ES-I3 (cell line): ENCODE measurements at regions not wholly inside any gene's neighbourhood (a gene's known extent, or its start where the extent isn't known, plus 50 kb on each side); places are given as distances from the start of the nearest gene placed in this dataset.

Source experiments
- H3K36me3 ChIP-seq: 2 replicates; pipeline ENCODE4 v1.6.1; 2013; ENCODE audit warnings: mild to moderate bottlenecking, low read length, control low read depth, moderate library complexity; ENCODE audit not compliant: insufficient read depth
- H3K4me1 ChIP-seq: 2 replicates; pipeline ENCODE4 v1.6.1; 2013; ENCODE audit warnings: mild to moderate bottlenecking, control low read depth, low read length; ENCODE audit not compliant: insufficient read depth
- H3K9ac ChIP-seq: 2 replicates; pipeline ENCODE4 v1.6.1; 2013; ENCODE audit warnings: low read depth, mild to moderate bottlenecking, low read length, moderate library complexity
- H3K9me3 ChIP-seq: 2 replicates; pipeline ENCODE4 v1.6.1; 2013; ENCODE audit warnings: mild to moderate bottlenecking, low read length, moderate library complexity; ENCODE audit not compliant: control insufficient read depth, insufficient read depth

DNA sequence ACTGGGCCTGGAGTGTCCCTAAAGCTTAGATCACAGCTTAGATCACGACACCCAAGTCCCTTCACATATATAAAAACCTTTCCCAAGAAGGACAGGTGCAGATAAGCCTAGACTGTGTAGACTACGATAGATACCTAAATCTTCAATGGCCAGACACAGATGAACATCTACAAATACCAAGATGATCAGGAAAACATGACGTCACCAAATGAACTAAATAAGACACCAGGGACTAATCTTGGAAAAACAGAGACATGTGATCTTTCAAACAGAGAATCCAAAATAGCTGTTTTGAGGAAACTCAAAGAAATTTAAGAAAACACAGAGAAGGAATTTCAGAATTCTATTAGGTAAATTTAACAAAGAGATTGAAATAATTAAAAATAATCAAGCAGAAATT is 1082.6 kb upstream of the PHF14 start:
- no peak overlapping the region for H3K9ac ChIP-seq
- no peaks in the 10 kb centered on the region for H3K9me3 ChIP-seq
- no peaks in the 10 kb centered on the region for H3K36me3 ChIP-seq
- peaks cover 10% of the 10 kb centered on the region; the same call in 1 of the 2 replicates for H3K4me1 ChIP-seq

DNA sequence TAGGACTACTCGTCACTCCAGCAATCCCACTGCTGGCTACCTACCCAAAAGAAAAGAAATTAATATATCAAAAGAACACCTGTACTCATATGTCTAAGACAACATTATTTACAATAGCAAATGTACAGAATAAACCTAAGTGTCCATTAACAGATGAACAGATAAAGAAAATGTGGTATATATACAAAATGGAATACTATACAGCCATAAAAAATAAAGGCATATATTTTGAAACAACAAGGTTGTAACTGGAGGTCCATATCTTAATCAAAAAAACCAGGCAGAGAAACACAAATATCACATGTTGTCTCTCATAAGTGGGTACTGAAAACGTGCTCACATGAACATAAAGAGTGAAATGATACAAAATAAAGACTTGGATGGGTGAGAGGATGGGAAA is 1073.3 kb upstream of the PHF14 start:
- no peaks in the 10 kb centered on the region for H3K36me3 ChIP-seq
- no peaks in the 10 kb centered on the region for H3K4me1 ChIP-seq
- no peaks in the 10 kb centered on the region; the same call in 1 of the 2 replicates for H3K9me3 ChIP-seq
- H3K9ac ChIP-seq: no peak overlapping the region

DNA sequence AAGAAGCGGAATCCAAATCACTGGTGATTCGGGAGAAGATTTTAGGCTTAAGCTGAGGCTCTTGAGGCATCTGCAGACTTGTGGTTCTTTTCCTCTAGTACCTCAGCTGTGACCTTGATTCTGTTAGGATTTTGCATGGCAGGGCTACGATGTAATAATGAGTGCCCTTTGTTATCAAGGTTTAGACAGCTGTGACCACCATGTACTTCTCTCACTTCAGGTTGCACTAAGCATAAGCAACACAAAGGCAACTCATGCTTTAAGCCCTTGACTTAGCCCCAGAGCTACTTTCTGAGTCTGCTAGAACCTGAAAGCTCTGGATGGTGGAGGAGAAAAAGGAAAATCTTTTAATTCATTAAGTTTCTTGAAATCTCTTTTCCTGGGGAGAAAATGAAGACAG is 1052.3 kb upstream of the PHF14 start:
- Histone ChIP-seq H3K4me1 (peaks cover 3% of the 10 kb centered on the region; the same call in 1 of the 2 replicates), H3K36me3 (no peaks in the 10 kb centered on the region), H3K9ac (no peak overlapping the region), H3K9me3 (no peaks in the 10 kb centered on the region)

DNA sequence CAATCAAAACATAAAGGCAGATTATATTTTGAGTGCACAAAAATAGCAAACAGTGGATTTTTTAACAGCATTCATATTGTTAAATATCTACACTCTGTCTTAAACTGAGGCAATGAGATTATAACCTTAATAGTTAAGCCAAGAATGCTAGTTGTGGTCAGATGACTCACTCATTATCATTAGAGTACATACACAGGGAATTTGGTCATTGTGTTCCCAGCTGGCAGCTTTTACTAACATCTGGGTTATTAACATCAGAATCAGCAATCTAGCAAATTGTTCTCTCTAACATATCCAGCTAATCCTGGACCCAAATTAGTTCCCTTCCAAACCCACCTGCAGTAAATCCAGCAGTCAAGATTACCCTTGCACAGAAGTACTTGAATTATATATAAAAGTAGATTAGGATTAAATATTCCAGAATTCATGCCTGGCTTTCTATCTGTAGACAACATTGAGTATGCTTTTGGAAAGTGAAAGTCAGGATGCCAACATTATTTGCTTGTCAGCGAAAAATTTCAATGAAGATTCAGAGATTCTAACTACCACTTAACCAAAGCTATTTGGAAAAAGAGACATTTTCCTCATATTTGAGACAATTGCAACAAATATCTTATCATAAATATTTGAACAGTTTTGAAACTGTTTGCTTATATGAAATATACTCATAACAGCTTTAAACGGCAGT is 1035.6 kb upstream of the PHF14 start:
- Histone ChIP-seq H3K36me3 (no peaks in the 10 kb centered on the region), H3K9ac (no peak overlapping the region), H3K4me1 (peaks cover 23% of the 10 kb centered on the region; the same call in 1 of the 2 replicates)

DNA sequence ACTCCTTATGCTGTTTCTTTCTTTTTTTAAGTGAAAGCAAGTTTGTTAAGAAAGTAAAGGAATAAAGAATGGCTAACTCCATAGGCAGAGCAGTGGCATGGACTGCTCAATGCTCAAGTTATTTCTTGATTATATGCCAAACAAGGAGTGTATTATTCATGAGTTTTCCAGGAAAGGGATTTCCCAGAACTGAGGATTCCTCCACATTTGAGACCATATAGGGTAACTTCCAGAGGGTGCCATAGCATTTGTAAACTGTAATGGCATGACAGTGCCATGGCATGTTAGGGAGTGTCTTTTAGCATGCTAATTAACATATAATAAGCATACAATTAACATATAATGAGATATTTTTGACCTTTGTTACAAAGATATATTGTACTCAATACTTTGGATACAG is 1034.5 kb upstream of the PHF14 start:
- Histone ChIP-seq H3K9me3 (no peaks in the 10 kb centered on the region), H3K9ac (no peak overlapping the region), H3K36me3 (no peaks in the 10 kb centered on the region), H3K4me1 (peaks cover 30% of the 10 kb centered on the region; the same call in 1 of the 2 replicates)

More for the DNA sequence above, 1035.6 kb upstream of the PHF14 start:
- H3K9me3 ChIP-seq: no peaks in the 10 kb centered on the region

DNA sequence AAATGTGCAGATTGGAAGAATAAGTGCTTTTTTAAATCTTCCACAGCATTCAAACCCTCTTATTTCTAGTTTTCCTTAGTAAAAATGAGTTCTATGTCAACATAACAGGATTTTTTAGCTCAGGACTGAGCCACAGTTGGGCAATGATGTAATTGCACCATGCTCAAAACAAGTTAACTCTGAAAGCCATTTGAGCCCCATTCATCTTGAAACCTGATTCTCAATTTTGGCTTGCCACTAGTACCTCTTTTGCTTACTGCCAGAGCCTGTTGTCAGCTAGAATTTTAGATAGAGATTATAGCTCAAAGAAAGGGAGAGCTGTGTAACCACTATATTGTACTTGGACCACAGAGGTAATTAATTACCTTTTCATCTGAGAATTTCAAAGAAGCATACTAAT is 1028.5 kb upstream of the PHF14 start:
- Histone ChIP-seq H3K4me1 (peaks cover 24% of the 10 kb centered on the region), H3K36me3 (no peaks in the 10 kb centered on the region), H3K9me3 (no peaks in the 10 kb centered on the region), H3K9ac (no peak overlapping the region)

DNA sequence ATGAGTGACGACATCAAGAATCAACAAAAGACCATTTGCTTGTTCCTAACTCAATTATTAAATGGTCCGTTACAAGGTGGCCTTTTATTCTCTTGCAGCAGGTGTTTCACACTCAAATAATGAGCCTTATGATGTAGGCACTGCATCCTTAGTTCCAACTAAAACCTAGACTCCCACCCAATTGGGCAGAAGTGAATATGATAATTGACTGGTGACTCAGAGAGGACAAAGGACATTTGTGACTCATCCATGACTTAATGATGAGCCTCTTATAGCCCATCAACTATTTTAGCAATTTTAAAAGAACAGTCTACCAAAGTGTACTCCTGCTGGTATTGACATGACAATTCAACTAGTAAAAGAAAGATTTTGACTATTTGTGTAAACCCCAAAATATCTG is 1027.8 kb upstream of the PHF14 start:
- H3K9me3 ChIP-seq: no peaks in the 10 kb centered on the region

DNA sequence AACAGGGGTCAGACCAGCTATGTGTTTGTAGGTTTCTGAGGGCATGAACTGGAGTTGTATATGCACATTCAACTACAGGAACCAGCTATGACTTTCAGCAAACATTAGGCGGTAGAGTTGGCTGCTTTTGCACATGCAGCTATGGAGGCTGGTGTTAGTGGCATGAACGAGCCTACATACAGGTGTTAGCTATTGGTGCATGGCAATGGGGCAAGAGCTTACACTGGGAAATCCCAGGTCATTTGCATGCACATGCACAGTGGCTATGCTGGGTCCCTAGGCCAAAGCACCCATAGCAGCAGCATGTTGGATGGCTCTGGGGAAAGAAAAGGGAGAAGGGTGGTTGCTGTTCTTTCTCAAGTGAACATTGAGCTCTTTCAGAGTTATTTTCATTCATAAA is 1018.5 kb upstream of the PHF14 start:
- Histone ChIP-seq H3K4me1 (no peaks in the 10 kb centered on the region), H3K9me3 (no peaks in the 10 kb centered on the region; the same call in 1 of the 2 replicates), H3K9ac (no peak overlapping the region), H3K36me3 (no peaks in the 10 kb centered on the region)

More for the DNA sequence above, 1027.8 kb upstream of the PHF14 start:
- Histone ChIP-seq H3K4me1 (peaks cover 24% of the 10 kb centered on the region), H3K36me3 (no peaks in the 10 kb centered on the region), H3K9ac (no peak overlapping the region)

DNA sequence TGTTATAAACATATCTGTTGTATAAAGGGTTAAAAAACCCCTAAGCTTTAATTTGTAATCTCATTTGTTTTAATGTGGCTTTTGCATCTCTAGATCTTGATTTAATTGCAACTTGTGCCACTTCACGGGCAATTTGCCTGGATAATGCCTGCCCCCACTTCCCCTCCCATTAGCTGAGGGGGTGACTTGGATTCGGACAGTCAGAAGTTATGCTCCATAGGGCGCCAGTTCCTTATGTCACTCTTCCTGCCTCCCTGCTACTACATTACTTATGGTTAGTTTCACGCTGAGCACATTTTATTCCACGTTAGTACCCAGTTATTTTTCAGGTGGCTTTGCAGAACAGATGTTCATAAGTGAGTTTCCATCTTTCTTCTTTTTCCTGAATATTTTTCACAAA is 1015.2 kb upstream of the PHF14 start:
- H3K36me3 ChIP-seq: no peaks in the 10 kb centered on the region
- H3K9ac ChIP-seq: no peak overlapping the region
- H3K4me1 ChIP-seq: peaks cover 5% of the 10 kb centered on the region; the same call in 1 of the 2 replicates
- no peaks in the 10 kb centered on the region; the same call in 1 of the 2 replicates for H3K9me3 ChIP-seq

DNA sequence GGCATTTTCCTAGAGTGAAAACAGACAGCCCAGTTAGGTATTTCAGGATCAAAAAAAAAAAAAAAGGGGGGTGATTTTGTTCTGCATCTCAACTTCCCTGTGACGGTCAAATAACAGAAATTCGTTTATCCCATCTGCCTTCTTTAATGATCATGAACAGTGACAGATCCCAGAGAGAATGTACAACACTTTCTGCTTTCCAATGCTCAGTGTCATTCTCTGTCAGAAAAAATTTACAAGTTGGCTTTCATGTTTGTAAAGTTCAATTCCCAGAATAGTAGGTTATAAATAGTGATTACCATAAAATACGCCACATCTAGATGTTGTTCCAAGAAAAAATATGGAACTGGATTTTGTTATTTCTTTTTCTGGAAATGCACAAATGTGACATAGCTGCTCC is 1013.2 kb upstream of the PHF14 start:
- Histone ChIP-seq H3K9ac (no peak overlapping the region), H3K36me3 (no peaks in the 10 kb centered on the region), H3K9me3 (no peaks in the 10 kb centered on the region; the same call in 1 of the 2 replicates), H3K4me1 (peaks cover 5% of the 10 kb centered on the region; the same call in 1 of the 2 replicates)

DNA sequence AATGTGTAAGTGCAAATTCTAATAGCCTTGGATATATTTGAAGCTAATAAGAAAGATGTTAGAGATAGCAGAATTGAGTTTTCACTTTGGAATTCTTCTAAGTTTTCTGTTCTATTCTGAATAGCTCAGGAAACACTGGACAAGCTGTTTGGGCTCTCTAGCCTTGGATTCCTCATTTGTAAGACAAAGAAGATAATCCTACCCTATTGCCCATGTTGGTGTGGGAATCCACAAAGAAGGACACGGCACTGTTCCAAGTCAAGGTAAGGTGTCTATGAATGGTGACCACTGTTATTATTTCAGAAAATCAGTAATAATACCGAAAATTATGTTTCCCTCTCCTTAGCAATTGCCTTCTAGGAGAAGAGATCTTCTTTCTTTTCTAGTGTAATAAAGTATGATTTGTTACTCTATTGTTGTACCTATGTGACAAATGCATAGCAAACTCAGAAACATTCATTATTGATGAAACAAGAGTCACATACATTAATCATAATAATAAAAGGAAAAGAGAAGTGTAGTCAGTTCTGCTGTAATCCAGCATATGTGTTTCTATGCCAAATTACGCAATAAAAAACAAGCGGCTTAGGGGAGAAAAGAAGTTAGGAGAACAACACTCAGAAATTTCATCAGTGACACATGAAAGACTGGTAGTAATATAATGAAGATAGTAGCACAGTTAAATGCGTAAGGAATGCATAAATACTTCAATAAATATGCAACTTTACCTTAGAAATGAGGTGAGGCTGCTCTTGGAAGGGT is 1012.3 kb upstream of the PHF14 start:
- peaks cover 5% of the 10 kb centered on the region; the same call in 1 of the 2 replicates for H3K4me1 ChIP-seq
- H3K36me3 ChIP-seq: no peaks in the 10 kb centered on the region
- H3K9me3 ChIP-seq: no peaks in the 10 kb centered on the region; the same call in 1 of the 2 replicates
- no peak overlapping the region for H3K9ac ChIP-seq

DNA sequence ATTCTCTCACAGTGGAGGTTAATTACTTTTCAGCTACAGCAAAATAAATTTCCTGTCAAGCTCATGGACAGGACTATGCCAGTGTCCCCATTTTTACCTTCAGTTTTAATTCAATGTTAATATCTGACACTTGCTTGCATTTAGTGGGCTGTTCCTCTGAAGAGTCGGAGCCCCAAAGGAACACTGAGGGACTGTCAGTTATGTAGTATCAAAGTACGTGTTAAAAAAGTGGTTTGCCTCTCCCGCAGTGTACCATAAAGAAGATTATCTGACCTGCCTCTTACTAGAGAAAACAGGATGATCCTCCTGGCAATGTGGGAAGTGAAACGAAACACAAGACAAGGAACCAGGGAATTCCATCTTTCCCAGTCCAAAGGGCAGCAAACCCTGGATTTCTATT is 1010.9 kb upstream of the PHF14 start:
- Histone ChIP-seq H3K9ac (no peak overlapping the region), H3K36me3 (no peaks in the 10 kb centered on the region), H3K9me3 (no peaks in the 10 kb centered on the region), H3K4me1 (peaks cover 5% of the 10 kb centered on the region; the same call in 1 of the 2 replicates)

DNA sequence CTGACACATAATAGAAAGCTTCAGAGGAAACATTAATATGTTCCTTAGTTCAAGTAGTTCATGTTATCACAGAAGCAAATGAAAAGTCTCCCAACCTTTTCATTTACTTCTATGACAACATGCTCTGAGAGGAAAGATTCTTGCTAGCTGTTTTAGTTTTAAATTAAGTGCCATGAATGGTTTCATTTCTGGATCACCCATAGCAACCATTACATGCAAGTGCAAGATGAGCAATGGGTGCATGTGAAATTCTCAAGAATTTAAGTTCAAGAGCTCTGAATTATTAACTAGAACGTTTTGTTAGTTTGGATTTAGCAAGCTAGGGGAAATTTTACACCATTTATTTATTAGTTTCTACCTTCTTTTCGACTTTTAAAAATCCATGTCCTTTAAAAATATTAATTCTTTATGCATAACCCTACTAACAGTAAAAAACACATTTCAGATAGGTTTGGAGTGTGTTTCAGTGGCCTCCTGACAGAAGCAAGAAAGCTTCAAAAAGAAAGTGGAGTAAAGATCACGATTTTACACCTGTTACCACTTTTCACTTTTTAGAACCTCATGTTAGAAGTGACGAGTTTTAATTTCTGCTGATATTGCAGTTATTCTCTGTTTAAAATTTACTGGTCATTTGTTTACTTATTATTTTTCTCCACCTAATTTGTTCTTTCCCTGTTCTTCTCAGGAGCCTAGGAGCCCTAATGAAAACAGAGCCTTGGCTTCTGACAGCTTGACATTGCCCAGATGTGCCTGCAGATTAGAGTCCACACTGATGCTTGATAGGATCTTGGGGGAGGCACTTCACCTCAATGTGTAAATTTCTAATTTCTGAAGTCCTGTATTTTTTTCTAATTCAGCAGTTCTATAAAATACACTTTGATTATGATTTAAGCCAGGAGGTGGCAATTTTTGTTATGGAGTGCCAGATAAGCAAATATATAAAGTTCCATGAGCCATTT is 995.3 kb upstream of the PHF14 start:
- H3K4me1 ChIP-seq: no peaks in the 10 kb centered on the region

DNA sequence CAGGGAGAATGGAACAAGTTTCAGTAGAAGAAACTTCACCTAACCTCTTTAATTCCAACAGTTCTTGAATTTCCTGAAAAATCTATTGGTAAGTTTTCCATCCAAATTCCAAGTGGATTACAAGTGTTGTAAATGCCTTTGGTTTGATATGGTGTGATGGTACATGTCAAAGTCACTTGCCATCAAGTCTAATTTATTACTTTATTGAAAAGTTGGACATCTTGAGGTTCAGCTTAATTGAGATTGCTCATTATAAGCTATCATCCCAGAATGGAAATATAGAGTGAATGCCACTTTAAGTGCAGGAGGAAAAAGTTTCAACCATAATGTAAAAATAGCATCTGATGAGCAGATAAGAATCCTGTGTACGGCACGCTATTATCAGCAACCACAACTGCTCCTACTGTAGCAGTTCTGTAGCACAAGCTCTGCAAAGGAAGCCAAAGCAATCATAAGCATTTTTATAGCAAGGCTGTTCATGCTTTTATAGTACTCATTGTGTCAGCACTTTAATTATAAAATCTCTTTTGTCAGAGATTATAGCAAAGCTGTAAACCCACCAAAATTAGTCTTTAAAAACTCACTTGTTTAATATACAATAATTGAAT is 991.8 kb upstream of the PHF14 start:
- Histone ChIP-seq H3K9ac (no peak overlapping the region), H3K4me1 (no peaks in the 10 kb centered on the region), H3K36me3 (no peaks in the 10 kb centered on the region), H3K9me3 (no peaks in the 10 kb centered on the region; the same call in 1 of the 2 replicates)

More for the DNA sequence above, 995.3 kb upstream of the PHF14 start:
- Histone ChIP-seq H3K36me3 (no peaks in the 10 kb centered on the region), H3K9me3 (no peaks in the 10 kb centered on the region; the same call in 1 of the 2 replicates), H3K9ac (no peak overlapping the region)
